ENCODE measurements at regions not wholly inside any gene's neighbourhood (a gene's known extent, or its start where the extent isn't known, plus 50 kb on each side); places are given as distances from the start of the nearest gene placed in this dataset.
"Not testable (repeated sequence)": the region's sequence is repeated elsewhere in the genome, so short reads cannot be mapped to it uniquely, and the experiment has no call there.

- Mint-ChIP-seq H3K4me1 (ENCODE audit: low read depth in 2 of 2) (no peaks in the 10 kb centered on the region), H3K36me3 (ENCODE audit: insufficient read depth) (no peaks in the 10 kb centered on the region), H3K27ac (no peak overlapping the region), H3K27me3 (no peaks in the 10 kb centered on the region), H3K9me3 (peaks cover 8 to 9% of the 10 kb centered on the region in 2 donors), H3K4me3 (no peak overlapping the region)
- no peak for DNase-seq
- no peak for ATAC-seq (replicated peaks)
These were observed 1601.2 kb upstream of the CELF4 start for GRCh38 chr18:39166776-39167175.

- no peaks in the 10 kb centered on the region for H3K4me1 Mint-ChIP-seq (ENCODE audit: low read depth in 2 of 2)
- no peaks in the 10 kb centered on the region for H3K36me3 Mint-ChIP-seq (ENCODE audit: insufficient read depth)
- H3K27ac Mint-ChIP-seq: no peak overlapping the region
- no peak for DNase-seq
- peaks cover 12 to 16% of the 10 kb centered on the region in 2 donors for H3K9me3 Mint-ChIP-seq
- H3K27me3 Mint-ChIP-seq: no peaks in the 10 kb centered on the region
- no peak for ATAC-seq (replicated peaks)
- no peak overlapping the region for H3K4me3 Mint-ChIP-seq
These were observed 1596.6 kb upstream of the CELF4 start for GRCh38 chr18:39162013-39162827.

GRCh38 chr18:39149211-39149806, 1583.7 kb upstream of the CELF4 start:
- peaks cover 7 to 10% of the 10 kb centered on the region in 2 donors for H3K9me3 Mint-ChIP-seq
- H3K27ac Mint-ChIP-seq: no peak overlapping the region
- H3K4me1 Mint-ChIP-seq (ENCODE audit: low read depth in 2 of 2): no peaks in the 10 kb centered on the region
- ATAC-seq (replicated peaks) (no peak), DNase-seq (no peak)
- H3K36me3 Mint-ChIP-seq (ENCODE audit: insufficient read depth): no peaks in the 10 kb centered on the region
- no peaks in the 10 kb centered on the region for H3K27me3 Mint-ChIP-seq
- no peak overlapping the region for H3K4me3 Mint-ChIP-seq

GRCh38 chr18:39134255-39134654, 1568.7 kb upstream of the CELF4 start:
- Mint-ChIP-seq H3K4me1 (ENCODE audit: low read depth in 2 of 2) (no peaks in the 10 kb centered on the region), H3K27ac (no peak overlapping the region), H3K4me3 (no peak overlapping the region), H3K36me3 (ENCODE audit: insufficient read depth) (no peaks in the 10 kb centered on the region), H3K27me3 (no peaks in the 10 kb centered on the region), H3K9me3 (peaks cover 3 to 9% of the 10 kb centered on the region in 2 donors)
- DNase-seq: no peak
- no peak for ATAC-seq (replicated peaks)

- peaks cover 6 to 29% of the 10 kb centered on the region in 2 donors for H3K9me3 Mint-ChIP-seq
These were observed 1561.9 kb upstream of the CELF4 start for GRCh38 chr18:39127538-39127937.

GRCh38 chr18:39113790-39114189, 1548.2 kb upstream of the CELF4 start:
- Mint-ChIP-seq H3K27me3 (no peaks in the 10 kb centered on the region), H3K4me1 (ENCODE audit: low read depth in 2 of 2) (no peaks in the 10 kb centered on the region), H3K9me3 (peaks cover 6 to 7% of the 10 kb centered on the region in 2 donors), H3K27ac (no peak overlapping the region), H3K4me3 (no peak overlapping the region), H3K36me3 (ENCODE audit: insufficient read depth) (no peaks in the 10 kb centered on the region)
- DNase-seq: no peak
- no peak for ATAC-seq (replicated peaks)

More at GRCh38 chr18:39127538-39127937, 1561.9 kb upstream of the CELF4 start:
- H3K36me3 Mint-ChIP-seq (ENCODE audit: insufficient read depth); ATAC-seq (replicated peaks); H3K27me3 Mint-ChIP-seq; DNase-seq; H3K4me1 Mint-ChIP-seq (ENCODE audit: low read depth in 2 of 2); H3K27ac Mint-ChIP-seq; H3K4me3 Mint-ChIP-seq: not testable (repeated sequence)

GRCh38 chr18:39105104-39105503, 1539.5 kb upstream of the CELF4 start:
- Mint-ChIP-seq H3K4me1 (ENCODE audit: low read depth in 2 of 2) (no peaks in the 10 kb centered on the region), H3K27ac (no peak overlapping the region), H3K4me3 (no peak overlapping the region), H3K36me3 (ENCODE audit: insufficient read depth) (no peaks in the 10 kb centered on the region), H3K9me3 (peaks cover 0 to 6% of the 10 kb centered on the region in 2 donors), H3K27me3 (no peaks in the 10 kb centered on the region)
- ATAC-seq (replicated peaks) (no peak), DNase-seq (no peak)

- no peaks in the 10 kb centered on the region for H3K4me1 Mint-ChIP-seq (ENCODE audit: low read depth in 2 of 2)
- no peaks in the 10 kb centered on the region for H3K36me3 Mint-ChIP-seq (ENCODE audit: insufficient read depth)
- H3K27me3 Mint-ChIP-seq: no peaks in the 10 kb centered on the region
- DNase-seq: no peak
- H3K4me3 Mint-ChIP-seq: no peak overlapping the region
- ATAC-seq (replicated peaks): no peak
- no peak overlapping the region for H3K27ac Mint-ChIP-seq
- H3K9me3 Mint-ChIP-seq: peaks cover 0 to 1% of the 10 kb centered on the region in 2 donors
These were observed 1507.4 kb upstream of the CELF4 start for GRCh38 chr18:39072970-39073369.

GRCh38 chr18:39062426-39062825, 1496.8 kb upstream of the CELF4 start:
- Mint-ChIP-seq H3K27me3 (no peaks in the 10 kb centered on the region), H3K9me3 (peaks cover 10 to 19% of the 10 kb centered on the region in 2 donors), H3K4me1 (ENCODE audit: low read depth in 2 of 2) (no peaks in the 10 kb centered on the region), H3K4me3 (no peak overlapping the region), H3K36me3 (ENCODE audit: insufficient read depth) (no peaks in the 10 kb centered on the region), H3K27ac (no peak overlapping the region)
- ATAC-seq (replicated peaks) (no peak), DNase-seq (no peak)

- no peaks in the 10 kb centered on the region for H3K36me3 Mint-ChIP-seq (ENCODE audit: insufficient read depth)
- peaks cover 5 to 6% of the 10 kb centered on the region in 2 donors for H3K9me3 Mint-ChIP-seq
- no peak overlapping the region for H3K4me3 Mint-ChIP-seq
- no peaks in the 10 kb centered on the region for H3K27me3 Mint-ChIP-seq
- ATAC-seq (replicated peaks): no peak
- H3K4me1 Mint-ChIP-seq (ENCODE audit: low read depth in 2 of 2): no peaks in the 10 kb centered on the region
- no peak overlapping the region for H3K27ac Mint-ChIP-seq
- DNase-seq: no peak
These were observed 1492.9 kb upstream of the CELF4 start for GRCh38 chr18:39058386-39059000.

GRCh38 chr18:39057423-39058064, 1491.9 kb upstream of the CELF4 start:
- ATAC-seq (replicated peaks) (no peak), DNase-seq (no peak)
- H3K36me3 Mint-ChIP-seq (ENCODE audit: insufficient read depth): no peaks in the 10 kb centered on the region
- H3K27ac Mint-ChIP-seq: no peak overlapping the region
- H3K4me3 Mint-ChIP-seq: no peak overlapping the region
- no peaks in the 10 kb centered on the region for H3K27me3 Mint-ChIP-seq
- peaks cover 5 to 6% of the 10 kb centered on the region in 2 donors for H3K9me3 Mint-ChIP-seq
- H3K4me1 Mint-ChIP-seq (ENCODE audit: low read depth in 2 of 2): no peaks in the 10 kb centered on the region

GRCh38 chr18:39053571-39053970, 1488.0 kb upstream of the CELF4 start:
- ATAC-seq (replicated peaks) (no peak), DNase-seq (no peak)
- H3K36me3 Mint-ChIP-seq (ENCODE audit: insufficient read depth): no peaks in the 10 kb centered on the region
- no peaks in the 10 kb centered on the region for H3K4me1 Mint-ChIP-seq (ENCODE audit: low read depth in 2 of 2)
- no peaks in the 10 kb centered on the region for H3K27me3 Mint-ChIP-seq
- no peak overlapping the region for H3K27ac Mint-ChIP-seq
- H3K4me3 Mint-ChIP-seq: no peak overlapping the region
- H3K9me3 Mint-ChIP-seq: peaks cover 3 to 5% of the 10 kb centered on the region in 2 donors

GRCh38 chr18:39051013-39051412, 1485.4 kb upstream of the CELF4 start:
- Mint-ChIP-seq H3K4me1 (ENCODE audit: low read depth in 2 of 2) (no peaks in the 10 kb centered on the region), H3K4me3 (no peak overlapping the region), H3K27ac (no peak overlapping the region), H3K36me3 (ENCODE audit: insufficient read depth) (no peaks in the 10 kb centered on the region), H3K9me3 (peaks cover 5% of the 10 kb centered on the region in 2 donors), H3K27me3 (no peaks in the 10 kb centered on the region)
- ATAC-seq (replicated peaks) (no peak), DNase-seq (no peak)
